ENCODE measurements at regions not wholly inside any gene's neighbourhood (a gene's known extent, or its start where the extent isn't known, plus 50 kb on each side); places are given as distances from the start of the nearest gene placed in this dataset.
"Not testable (repeated sequence)": the region's sequence is repeated elsewhere in the genome, so short reads cannot be mapped to it uniquely, and the experiment has no call there.

DNA sequence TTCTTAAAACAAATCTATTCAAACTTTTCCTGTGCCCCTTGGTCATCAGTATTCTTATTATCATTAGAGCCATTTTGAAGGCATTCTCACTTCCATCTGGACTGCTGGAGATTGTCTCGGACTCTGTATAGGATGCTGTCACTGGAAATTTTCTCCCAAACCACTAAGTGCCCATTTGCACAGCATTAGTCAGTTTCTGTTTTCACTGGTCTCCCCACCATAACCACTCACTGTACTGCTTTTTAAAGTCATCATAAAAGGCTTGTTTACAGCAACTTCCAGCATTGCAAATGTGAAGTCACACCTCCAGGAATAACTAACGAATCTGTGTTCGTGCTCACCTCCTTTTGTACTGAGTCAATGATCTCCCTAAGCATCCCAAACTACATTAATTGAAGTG is 150.9 kb upstream of the SERTAD2 start:
- no peak overlapping the region for H3K27ac Mint-ChIP-seq
- no peaks in the 10 kb centered on the region for H3K4me1 Mint-ChIP-seq
- CTCF ChIA-PET: no interaction called here
- no peak for DNase-seq
- H3K4me3 Mint-ChIP-seq: no peak overlapping the region
- no peaks in the 10 kb centered on the region for H3K9me3 Mint-ChIP-seq
- H3K27me3 Mint-ChIP-seq: peaks cover 20% of the 10 kb centered on the region
- no peaks in the 10 kb centered on the region for H3K36me3 Mint-ChIP-seq

DNA sequence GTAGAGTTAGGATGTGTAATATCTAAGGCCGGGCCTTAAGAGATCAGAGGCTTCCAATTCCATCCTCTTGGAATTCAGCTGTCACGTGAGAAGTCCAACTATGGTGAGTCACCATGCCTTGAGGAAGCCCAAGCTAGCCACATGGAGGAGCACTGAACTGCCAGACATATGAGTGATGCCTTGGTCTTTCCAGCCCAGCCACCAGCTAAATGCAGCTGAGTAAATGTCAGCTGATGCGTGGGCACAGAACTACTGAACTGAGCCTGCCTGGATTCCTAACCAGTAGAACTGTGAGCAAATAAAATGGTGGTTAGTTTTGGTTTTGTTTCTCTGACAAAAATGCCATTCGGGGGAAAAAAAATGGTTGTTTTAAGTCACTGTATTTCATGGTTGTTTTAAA is 153.7 kb upstream of the SERTAD2 start:
- Mint-ChIP-seq H3K4me3 (no peak overlapping the region), H3K4me1 (peaks cover 7% of the 10 kb centered on the region), H3K27ac (no peak overlapping the region), H3K9me3 (no peaks in the 10 kb centered on the region), H3K27me3 (peaks cover 14% of the 10 kb centered on the region), H3K36me3 (no peaks in the 10 kb centered on the region)
- CTCF ChIA-PET: no interaction called here
- DNase-seq: no peak

DNA sequence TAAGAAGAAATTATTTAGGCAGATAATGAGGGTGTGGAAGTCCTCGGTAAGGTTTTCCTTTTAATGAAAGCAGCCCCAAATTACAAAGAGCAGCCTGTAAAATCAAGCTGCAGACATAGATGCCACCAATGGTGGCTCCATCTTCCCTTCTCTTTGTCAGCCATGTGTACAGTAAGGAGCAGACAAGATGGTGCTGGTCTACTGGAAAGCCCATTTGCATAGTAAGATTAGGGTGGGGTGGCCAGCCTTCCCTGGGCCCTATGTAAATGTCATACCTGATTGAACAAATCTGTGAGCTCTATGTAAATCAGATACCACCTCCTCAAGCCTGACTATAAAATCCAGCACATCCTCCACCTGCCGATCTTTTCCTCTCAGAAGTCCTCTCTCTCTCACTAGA is 154.4 kb upstream of the SERTAD2 start:
- Mint-ChIP-seq H3K9me3 (no peaks in the 10 kb centered on the region), H3K36me3 (no peaks in the 10 kb centered on the region), H3K27ac (no peak overlapping the region), H3K4me1 (peaks cover 11% of the 10 kb centered on the region), H3K27me3 (peaks cover 7% of the 10 kb centered on the region), H3K4me3 (no peak overlapping the region)
- no peak for DNase-seq
- CTCF ChIA-PET: interaction anchor here (0.6 to 0.9 kb wide), 2 partner anchors 15 to 212 kb away, joined by 3 to 4 read pairs; no protein-coding TSS in a partner anchor

DNA sequence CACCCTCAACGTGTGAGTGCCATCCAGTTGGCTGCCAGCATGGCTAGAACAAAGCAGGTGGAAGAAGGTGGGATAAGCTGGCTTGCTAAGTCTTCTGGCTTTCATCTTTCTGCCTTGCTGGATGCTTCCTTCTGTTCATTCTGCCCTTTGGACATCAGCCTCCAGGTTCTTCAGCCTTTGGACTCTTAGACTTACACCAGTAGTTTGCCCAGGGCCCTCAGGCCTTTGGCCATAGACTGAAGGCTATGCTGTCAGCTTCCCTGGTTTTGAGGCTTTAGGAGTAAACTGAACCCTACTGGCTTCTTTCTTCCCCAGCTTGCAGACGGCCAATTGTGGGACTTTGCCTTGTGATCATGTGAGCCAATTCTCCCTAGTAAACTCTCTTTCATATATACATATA is 155.0 kb upstream of the SERTAD2 start:
- Mint-ChIP-seq H3K9me3 (no peaks in the 10 kb centered on the region), H3K27me3 (peaks cover 8% of the 10 kb centered on the region), H3K4me3 (no peak overlapping the region), H3K27ac (no peak overlapping the region), H3K4me1 (peaks cover 11% of the 10 kb centered on the region), H3K36me3 (no peaks in the 10 kb centered on the region)
- CTCF ChIA-PET: interaction anchor here (0.9 kb wide), 1 partner anchor 16 kb away, joined by 4 read pairs; no protein-coding TSS in a partner anchor
- DNase-seq: no peak

DNA sequence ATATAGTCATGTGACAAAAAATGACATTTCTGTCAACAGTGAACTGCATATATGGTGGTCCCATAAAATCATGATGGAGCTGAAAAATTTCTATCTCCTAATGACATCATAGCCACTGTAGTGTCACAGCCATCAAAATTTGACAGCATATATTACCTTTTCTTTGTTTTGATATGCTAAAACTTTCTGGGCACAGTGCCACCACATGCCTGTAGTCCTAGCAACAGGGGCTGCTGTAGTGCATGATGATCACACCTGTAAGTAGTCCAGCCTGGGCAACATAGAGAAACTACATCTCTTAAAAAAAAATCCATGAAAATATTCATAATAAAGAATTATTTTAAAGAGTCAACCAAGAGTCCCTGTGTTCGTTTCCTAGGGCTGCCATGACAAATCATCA is 155.5 kb upstream of the SERTAD2 start:
- no peaks in the 10 kb centered on the region for H3K9me3 Mint-ChIP-seq
- H3K27ac Mint-ChIP-seq: no peak overlapping the region
- H3K4me3 Mint-ChIP-seq: no peak overlapping the region
- CTCF ChIA-PET: interaction anchor here (0.9 kb wide), 1 partner anchor 16 kb away, joined by 4 read pairs; no protein-coding TSS in a partner anchor
- H3K27me3 Mint-ChIP-seq: peaks cover 8% of the 10 kb centered on the region
- no peak for DNase-seq
- no peaks in the 10 kb centered on the region for H3K36me3 Mint-ChIP-seq
- peaks cover 11% of the 10 kb centered on the region for H3K4me1 Mint-ChIP-seq

DNA sequence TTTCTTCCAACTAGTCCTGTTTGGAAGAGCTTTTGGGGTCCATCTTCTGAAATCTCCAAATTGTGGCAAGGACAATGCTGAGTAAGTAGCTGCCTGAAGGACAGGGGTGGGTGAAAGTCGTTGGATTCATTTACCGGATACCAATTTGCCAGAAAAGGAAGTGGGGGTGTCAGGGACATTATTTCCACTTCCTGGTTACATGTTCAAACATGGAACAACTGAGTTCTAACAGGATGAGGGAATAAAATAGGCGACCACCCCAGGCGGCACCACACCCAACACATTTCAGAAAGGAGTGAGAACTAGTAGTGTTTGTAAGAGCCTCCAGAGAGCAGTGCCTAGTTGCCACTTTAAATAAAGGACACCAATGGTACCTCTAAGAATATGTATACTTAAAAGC is 158.6 kb upstream of the SERTAD2 start:
- peaks cover 3% of the 10 kb centered on the region for H3K27me3 Mint-ChIP-seq
- CTCF ChIA-PET: interaction anchor here (1.2 to 1.7 kb wide), 2 partner anchors 20 to 166 kb away, joined by 3 to 4 read pairs; no protein-coding TSS in a partner anchor
- H3K4me3 Mint-ChIP-seq: no peak overlapping the region
- no peaks in the 10 kb centered on the region for H3K9me3 Mint-ChIP-seq
- no peak for DNase-seq
- no peaks in the 10 kb centered on the region for H3K36me3 Mint-ChIP-seq
- no peak overlapping the region for H3K27ac Mint-ChIP-seq
- peaks cover 11% of the 10 kb centered on the region for H3K4me1 Mint-ChIP-seq

DNA sequence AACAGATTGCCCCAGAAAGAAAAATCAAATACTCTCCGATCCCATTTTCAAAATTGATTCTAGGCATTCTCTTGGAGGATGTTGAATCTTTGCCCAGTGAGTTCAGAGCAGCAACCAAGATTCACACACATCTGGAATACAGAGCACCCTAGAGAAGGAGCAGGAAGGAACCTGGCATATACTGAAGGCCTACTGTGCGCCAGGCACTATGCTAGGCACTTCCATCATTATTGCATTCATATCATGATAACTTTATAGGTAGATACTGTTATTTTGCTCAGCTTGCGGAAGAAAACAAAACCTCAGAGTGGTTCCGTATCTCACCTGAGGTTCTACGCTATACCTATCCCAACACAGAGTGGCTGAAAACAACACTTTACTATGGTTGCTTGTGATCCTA is 160.3 kb upstream of the SERTAD2 start:
- Mint-ChIP-seq H3K27me3 (peaks cover 3% of the 10 kb centered on the region), H3K36me3 (no peaks in the 10 kb centered on the region), H3K4me1 (peaks cover 17% of the 10 kb centered on the region), H3K27ac (no peak overlapping the region), H3K4me3 (no peak overlapping the region), H3K9me3 (no peaks in the 10 kb centered on the region)
- CTCF ChIA-PET: interaction anchor here (0.6 to 0.9 kb wide), 2 partner anchors 98 to 118 kb away, joined by 3 read pairs; no protein-coding TSS in a partner anchor
- DNase-seq: no peak

DNA sequence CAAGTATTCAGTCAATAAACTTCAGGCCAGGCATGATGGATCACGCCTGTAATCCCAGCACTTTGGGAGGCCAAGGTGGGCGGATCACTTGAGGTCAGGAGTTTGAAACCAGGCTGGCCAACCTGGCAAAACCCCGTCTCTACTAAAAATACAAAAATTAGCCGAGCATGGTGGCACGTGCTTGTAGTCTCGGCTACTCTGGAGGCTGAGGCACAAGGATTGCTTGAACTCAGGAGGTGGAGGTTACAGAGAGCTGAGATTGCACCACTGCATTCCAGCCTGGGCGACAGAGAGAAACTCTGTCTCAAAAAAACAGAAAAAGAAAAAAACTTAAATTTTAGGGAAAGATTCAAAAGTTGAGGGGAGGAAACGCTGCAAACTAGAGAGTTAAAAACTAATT is 162.8 kb upstream of the SERTAD2 start:
- peaks cover 31% of the 10 kb centered on the region for H3K4me1 Mint-ChIP-seq
- H3K9me3 Mint-ChIP-seq, H3K27ac Mint-ChIP-seq, CTCF ChIA-PET, H3K27me3 Mint-ChIP-seq, H3K36me3 Mint-ChIP-seq, DNase-seq, H3K4me3 Mint-ChIP-seq: not testable (repeated sequence)

DNA sequence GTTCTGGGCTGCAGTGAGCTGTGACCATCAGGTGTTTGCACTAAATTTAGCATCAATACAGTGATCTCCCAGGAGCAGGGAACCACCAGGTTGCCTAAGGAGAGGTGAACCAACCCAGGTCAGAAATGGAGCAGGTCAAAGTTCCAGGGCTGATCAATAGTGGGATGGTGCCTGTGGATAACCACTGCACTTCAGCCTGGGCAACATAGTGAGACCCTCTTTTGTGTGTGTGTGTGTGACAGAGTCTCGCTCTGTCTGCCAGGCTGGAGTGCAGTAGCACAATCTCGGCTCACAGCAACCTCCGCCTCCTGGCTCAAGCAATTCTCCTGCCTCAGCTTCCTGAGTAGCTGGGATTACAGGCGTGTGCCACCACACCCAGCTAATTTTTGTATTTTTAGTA is 163.7 kb upstream of the SERTAD2 start:
- H3K36me3 Mint-ChIP-seq: no peaks in the 10 kb centered on the region
- H3K4me1 Mint-ChIP-seq: peaks cover 23% of the 10 kb centered on the region
- no peak overlapping the region for H3K4me3 Mint-ChIP-seq
- H3K27ac Mint-ChIP-seq: no peak overlapping the region
- CTCF ChIA-PET: interaction anchor here (5.1 kb wide), 1 partner anchor 14 kb away, joined by 19 read pairs; no protein-coding TSS in a partner anchor
- no peaks in the 10 kb centered on the region for H3K9me3 Mint-ChIP-seq
- peaks cover 3% of the 10 kb centered on the region for H3K27me3 Mint-ChIP-seq
- no peak for DNase-seq

DNA sequence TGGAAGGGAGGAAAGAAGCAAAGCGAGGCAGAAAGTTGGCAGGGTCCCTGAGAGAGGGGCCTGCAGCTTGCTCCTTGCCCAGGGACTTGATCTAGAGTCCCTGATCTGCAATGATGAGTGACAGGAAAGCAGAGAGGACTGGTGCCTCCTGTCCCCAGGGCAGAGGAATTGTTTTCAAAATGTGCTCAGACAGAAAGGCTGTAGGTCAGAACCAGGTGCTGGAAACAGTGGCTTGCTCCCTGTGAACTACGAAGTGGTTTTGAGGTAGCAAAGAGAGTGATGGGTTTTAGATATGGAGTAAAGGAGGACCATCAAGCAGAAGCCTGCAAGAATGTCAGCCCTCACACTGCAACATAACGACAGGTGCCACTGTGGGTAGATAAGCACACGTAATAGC is 164.9 kb upstream of the SERTAD2 start:
- peaks cover 20% of the 10 kb centered on the region for H3K4me1 Mint-ChIP-seq
- CTCF ChIA-PET: interaction anchor here (1.1 to 5.1 kb wide), 2 partner anchors 13 to 172 kb away, joined by 4 to 19 read pairs; no protein-coding TSS in a partner anchor
- no peaks in the 10 kb centered on the region for H3K36me3 Mint-ChIP-seq
- H3K27me3 Mint-ChIP-seq: peaks cover under 1% of the 10 kb centered on the region
- DNase-seq: no peak
- H3K27ac Mint-ChIP-seq: peak overlapping the region; percentile 62
- H3K9me3 Mint-ChIP-seq: no peaks in the 10 kb centered on the region
- H3K4me3 Mint-ChIP-seq: no peak overlapping the region

DNA sequence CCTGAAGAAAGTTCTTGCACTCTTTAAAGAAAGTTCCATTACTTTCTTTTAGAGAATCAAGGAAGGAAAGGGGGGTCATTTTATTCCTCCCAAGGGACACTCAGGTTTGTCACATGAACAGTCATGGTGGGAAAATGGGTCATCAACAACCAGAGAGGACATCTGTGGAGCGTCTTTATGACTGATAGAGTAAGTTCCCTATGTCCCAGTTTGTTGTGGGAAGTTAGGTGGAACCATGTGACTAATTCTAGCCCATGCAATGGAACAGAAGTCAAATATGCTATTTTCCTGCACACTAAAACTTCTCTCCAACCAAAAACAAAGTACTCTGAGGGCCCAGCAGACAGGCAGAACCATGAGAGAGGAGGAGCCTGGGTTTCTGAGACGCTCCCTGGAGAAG is 165.6 kb upstream of the SERTAD2 start:
- DNase-seq: no peak
- Mint-ChIP-seq H3K4me3 (no peak overlapping the region), H3K27ac (peak overlapping the region; percentile 88), H3K36me3 (no peaks in the 10 kb centered on the region), H3K9me3 (no peaks in the 10 kb centered on the region), H3K27me3 (no peaks in the 10 kb centered on the region), H3K4me1 (peaks cover 20% of the 10 kb centered on the region)
- CTCF ChIA-PET: interaction anchor here (1.1 to 5.1 kb wide), 2 partner anchors 12 to 173 kb away, joined by 4 to 19 read pairs; no protein-coding TSS in a partner anchor

DNA sequence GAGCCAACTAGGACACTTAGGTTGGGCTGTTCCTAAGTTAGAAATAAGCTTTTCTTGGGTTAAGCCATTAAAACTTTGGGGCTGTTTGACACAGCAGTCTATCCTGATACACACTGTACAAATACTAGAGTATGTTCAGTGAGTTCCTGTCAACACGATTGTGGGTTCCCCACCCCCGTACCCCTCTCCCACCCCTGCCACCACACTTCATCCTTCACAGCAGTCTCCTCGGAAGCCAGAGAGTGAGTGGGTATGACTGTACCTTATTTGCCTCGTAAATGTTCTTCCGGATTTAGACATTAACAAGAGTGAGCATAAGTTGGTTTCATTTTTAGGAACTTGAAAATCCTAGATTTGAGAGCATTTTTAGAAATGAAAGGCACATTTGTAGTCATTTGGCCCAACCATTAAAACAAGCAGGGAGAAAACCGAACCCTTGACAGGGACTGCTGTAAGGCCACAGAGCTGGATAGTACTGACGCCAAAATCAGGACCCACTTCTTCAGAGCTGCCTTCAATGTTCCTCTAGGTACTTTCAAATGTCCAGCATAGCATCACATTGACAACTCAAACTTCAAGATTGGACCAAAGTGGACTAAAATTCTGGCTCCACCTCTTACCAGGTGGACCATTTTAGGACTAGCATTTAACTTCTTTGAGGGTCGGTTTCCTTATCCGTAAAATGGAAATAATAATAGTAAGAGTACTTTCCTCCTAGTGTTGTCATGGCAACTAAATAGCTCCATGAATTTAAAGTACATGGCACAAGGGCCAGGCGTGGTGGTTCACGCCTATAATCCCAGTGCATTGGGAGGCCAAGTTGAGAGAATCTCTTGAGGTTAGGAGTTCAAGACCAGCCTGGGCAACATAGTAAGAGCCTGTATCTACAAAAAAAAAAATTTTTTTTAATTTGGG is 166.3 kb upstream of the SERTAD2 start:
- DNase-seq: peak; percentile 65
- H3K4me1 Mint-ChIP-seq: peaks cover 20% of the 10 kb centered on the region
- CTCF ChIA-PET: interaction anchor here (1.1 to 5.1 kb wide), 2 partner anchors 11 to 174 kb away, joined by 4 to 19 read pairs; no protein-coding TSS in a partner anchor
- no peaks in the 10 kb centered on the region for H3K9me3 Mint-ChIP-seq
- H3K36me3 Mint-ChIP-seq: no peaks in the 10 kb centered on the region
- H3K27ac Mint-ChIP-seq: peak overlapping the region; percentile 88
- H3K4me3 Mint-ChIP-seq: peak overlapping the region; percentile 11
- H3K27me3 Mint-ChIP-seq: no peaks in the 10 kb centered on the region

DNA sequence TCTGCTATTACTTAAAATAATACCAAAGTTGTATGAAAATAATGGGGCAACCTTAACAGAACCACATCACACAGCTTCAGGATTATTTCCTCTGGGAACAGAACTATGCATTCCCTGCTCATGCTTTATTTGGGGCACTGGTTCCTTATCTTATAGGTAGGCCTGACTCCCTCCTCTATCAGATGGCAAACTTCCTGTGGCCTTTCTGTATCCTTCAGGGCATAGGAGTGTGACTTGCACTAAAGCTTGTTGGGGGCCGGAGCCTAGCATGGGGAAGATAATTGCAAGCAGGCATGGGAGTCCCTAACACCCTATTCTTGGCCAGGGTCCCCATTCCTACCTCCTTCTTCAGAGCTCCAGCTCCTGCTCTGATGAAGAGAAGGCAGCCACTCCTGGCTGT is 167.2 kb upstream of the SERTAD2 start:
- Mint-ChIP-seq H3K4me3 (no peak overlapping the region), H3K4me1 (peaks cover 20% of the 10 kb centered on the region), H3K27me3 (no peaks in the 10 kb centered on the region), H3K36me3 (no peaks in the 10 kb centered on the region), H3K9me3 (no peaks in the 10 kb centered on the region), H3K27ac (peak overlapping the region; percentile 24)
- DNase-seq: no peak
- CTCF ChIA-PET: interaction anchor here (5.1 kb wide), 1 partner anchor 11 kb away, joined by 19 read pairs; no protein-coding TSS in a partner anchor

DNA sequence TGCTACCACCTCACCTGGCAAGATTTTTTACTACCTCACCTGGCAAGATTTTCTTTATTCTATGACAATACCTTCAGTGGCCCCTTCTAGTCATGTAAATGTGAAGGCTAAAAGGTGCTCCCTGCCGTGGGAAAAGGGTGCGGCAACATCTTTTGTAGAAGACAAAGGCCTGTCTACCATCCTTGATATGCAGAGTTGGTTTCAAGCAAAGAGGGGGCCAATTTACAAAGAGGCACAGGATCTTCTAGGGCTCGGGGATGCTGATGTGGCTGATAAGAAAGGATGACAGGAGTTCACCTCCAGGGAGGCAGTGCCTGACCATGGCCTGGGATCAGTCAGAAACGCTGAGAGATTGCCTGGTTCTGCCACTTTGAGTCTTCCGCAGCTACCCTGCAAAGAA is 165.4 kb upstream of the SLC1A4 start:
- CTCF ChIA-PET: no interaction called here
- Mint-ChIP-seq H3K4me1 (peaks cover 15% of the 10 kb centered on the region), H3K4me3 (no peak overlapping the region), H3K9me3 (no peaks in the 10 kb centered on the region), H3K36me3 (no peaks in the 10 kb centered on the region), H3K27ac (no peak overlapping the region), H3K27me3 (peaks cover 4% of the 10 kb centered on the region)
- DNase-seq: no peak
